Nephron (organoid): ENCODE measurements at regions not wholly inside any gene's neighbourhood (a gene's known extent, or its start where the extent isn't known, plus 50 kb on each side); places are given as distances from the start of the nearest gene placed in this dataset.

Experiments
- H3K27ac Mint-ChIP-seq, 3 experiments: 2 replicates each; pipeline ENCODE4 v1.8.0; 2020; ENCODE audit warnings: mixed read lengths in 3 of 3, mild to moderate bottlenecking in 2 of 3, moderate library complexity in 1 of 3
- H3K27me3 Mint-ChIP-seq: 2 replicates; pipeline ENCODE4 v1.8.0; 2021; ENCODE audit warnings: low read depth, mild to moderate bottlenecking, moderate library complexity, mixed read lengths
- H3K36me3 Mint-ChIP-seq: 2 replicates; pipeline ENCODE4 v1.8.0; 2020; ENCODE audit warnings: low read depth, mixed read lengths
- H3K4me1 Mint-ChIP-seq: 2 replicates; pipeline ENCODE4 v1.8.0; 2020; ENCODE audit warnings: mixed read lengths
- H3K4me3 Mint-ChIP-seq, 3 experiments: 2 replicates each; pipeline ENCODE4 v1.8.0; 2020; ENCODE audit warnings: mild to moderate bottlenecking in 3 of 3, mixed read lengths in 3 of 3, moderate library complexity in 2 of 3
- H3K9me3 Mint-ChIP-seq: 2 replicates; pipeline ENCODE4 v1.8.0; 2020; ENCODE audit warnings: mixed read lengths
- CTCF ChIP-seq, 3 experiments: fragments of 200-600 bp; sonication (generic); IDR thresholded peaks; one replicate each; pipeline ENCODE4 v1.5.0; 2021; ENCODE audit warnings: antibody characterized with exemption in 3 of 3; ENCODE audit not compliant: unreplicated experiment in 3 of 3

GRCh38 chr7:156472267-156472666, 168.3 kb upstream of the RNF32 start:
- H3K9me3 Mint-ChIP-seq: peaks cover 2% of the 10 kb centered on the region
- H3K27me3 Mint-ChIP-seq: peaks cover 21% of the 10 kb centered on the region
- no peak for TF ChIP-seq CTCF (IDR thresholded peaks at IDR 0.05; ENCODE audit: unreplicated experiment in 3 of 3)
- no peak overlapping the region for H3K27ac Mint-ChIP-seq
- H3K4me3 Mint-ChIP-seq: no peak overlapping the region
- H3K4me1 Mint-ChIP-seq: no peaks in the 10 kb centered on the region
- peaks cover 5% of the 10 kb centered on the region for H3K36me3 Mint-ChIP-seq

GRCh38 chr7:156470399-156471320, 169.9 kb upstream of the RNF32 start:
- H3K36me3 Mint-ChIP-seq: peaks cover 5% of the 10 kb centered on the region
- H3K27ac Mint-ChIP-seq: no peak overlapping the region
- no peak for TF ChIP-seq CTCF (IDR thresholded peaks at IDR 0.05; ENCODE audit: unreplicated experiment in 3 of 3)
- H3K9me3 Mint-ChIP-seq: no peaks in the 10 kb centered on the region
- no peak overlapping the region for H3K4me3 Mint-ChIP-seq
- no peaks in the 10 kb centered on the region for H3K4me1 Mint-ChIP-seq
- H3K27me3 Mint-ChIP-seq: peaks cover 26% of the 10 kb centered on the region

- peaks cover 5% of the 10 kb centered on the region for H3K36me3 Mint-ChIP-seq
- H3K4me1 Mint-ChIP-seq: no peaks in the 10 kb centered on the region
- H3K4me3 Mint-ChIP-seq: no peak overlapping the region
- H3K27ac Mint-ChIP-seq: no peak overlapping the region
- no peaks in the 10 kb centered on the region for H3K9me3 Mint-ChIP-seq
- no peak for TF ChIP-seq CTCF (IDR thresholded peaks at IDR 0.05; ENCODE audit: unreplicated experiment in 3 of 3)
- peaks cover 24% of the 10 kb centered on the region for H3K27me3 Mint-ChIP-seq
Measured at GRCh38 chr7:156466955-156467625, 173.5 kb upstream of the RNF32 start.

DNA sequence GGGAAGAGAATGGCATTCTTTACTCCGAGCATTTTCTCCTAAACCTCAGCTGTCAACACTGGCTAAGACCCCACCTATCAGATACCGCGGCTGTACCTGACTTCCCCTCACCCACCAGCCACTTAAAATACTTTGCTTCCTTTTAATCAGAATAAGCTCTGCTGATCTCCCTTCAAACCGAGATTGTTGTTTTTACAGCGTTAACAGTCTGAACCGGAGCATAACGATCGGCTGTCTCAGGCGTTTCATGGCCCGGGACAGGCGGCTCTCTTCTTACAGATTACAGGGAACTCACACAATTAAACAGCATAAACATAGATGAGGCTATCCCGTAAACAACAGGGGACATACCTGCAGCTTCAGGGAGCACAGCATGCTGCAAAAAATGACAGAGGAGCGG, 174.3 kb upstream of the RNF32 start:
- H3K27me3 Mint-ChIP-seq: peaks cover 23% of the 10 kb centered on the region
- H3K36me3 Mint-ChIP-seq: peaks cover 5% of the 10 kb centered on the region
- TF ChIP-seq CTCF (IDR thresholded peaks at IDR 0.05; ENCODE audit: unreplicated experiment in 3 of 3): no peak

DNA sequence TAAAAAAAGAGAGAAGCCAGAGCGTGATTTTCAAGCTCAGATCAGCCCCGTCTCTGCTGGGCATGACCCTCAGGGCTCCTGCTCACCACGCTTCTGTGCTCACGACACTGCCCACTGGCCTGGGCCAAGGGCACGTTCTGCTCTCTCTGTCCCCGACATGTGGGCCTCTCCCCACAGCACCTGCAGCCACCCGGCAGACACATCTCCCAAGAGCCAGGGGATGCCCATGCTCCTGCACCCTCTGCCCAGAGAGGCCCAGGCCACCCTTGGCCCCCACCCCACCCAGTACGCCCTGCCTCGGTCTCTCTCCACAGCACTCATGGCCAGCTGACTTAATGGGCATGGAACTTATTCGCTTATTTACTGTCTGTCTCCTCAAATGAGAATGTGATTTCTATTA, 175.4 kb upstream of the RNF32 start:
- Mint-ChIP-seq H3K4me3 (no peak overlapping the region), H3K4me1 (peaks cover 15% of the 10 kb centered on the region), H3K9me3 (no peaks in the 10 kb centered on the region), H3K27me3 (peaks cover 16% of the 10 kb centered on the region), H3K36me3 (no peaks in the 10 kb centered on the region), H3K27ac (no peak overlapping the region)
- TF ChIP-seq CTCF (IDR thresholded peaks at IDR 0.05; ENCODE audit: unreplicated experiment in 3 of 3): no peak

More for the DNA sequence above, 174.3 kb upstream of the RNF32 start:
- H3K4me3 Mint-ChIP-seq: no peak overlapping the region
- no peaks in the 10 kb centered on the region for H3K9me3 Mint-ChIP-seq
- no peak overlapping the region for H3K27ac Mint-ChIP-seq
- peaks cover 4% of the 10 kb centered on the region for H3K4me1 Mint-ChIP-seq
